WTC11 (cell line): ENCODE measurements at regions not wholly inside any gene's neighbourhood (a gene's known extent, or its start where the extent isn't known, plus 50 kb on each side); places are given as distances from the start of the nearest gene placed in this dataset.

Experiments used
- ATAC-seq: fragments of 200-7000 bp; cut with Tn5 transposase; 2 replicates; pipeline ENCODE4 v1.10.0; 2021; ENCODE audit warnings: mild to moderate bottlenecking, moderate library complexity
- CTCF ChIA-PET: fragments of 300-600 bp; sonication (Branson Sonifier 250); formaldehyde crosslinking; loops from one replicate; lab custom pipeline; 2021; ENCODE audit warnings: antibody characterized with exemption; lab: Charles Lee
- POLR2A ChIA-PET: fragments of 350-600 bp; sonication (Branson Sonifier 250); formaldehyde crosslinking; loops from one replicate; lab custom pipeline; 2021; ENCODE audit warnings: antibody characterized with exemption; lab: Charles Lee
- DNase-seq: peaks from one replicate; pipeline ENCODE4 v3.0.0; 2021; ENCODE audit warnings: low spot score
- H3K27ac Mint-ChIP-seq: 2 replicates; pipeline ENCODE4 v1.8.0; 2021; ENCODE audit warnings: mixed read lengths
- H3K27me3 Mint-ChIP-seq: 2 replicates; pipeline ENCODE4 v1.8.0; 2021; ENCODE audit warnings: low read depth, mild to moderate bottlenecking, moderate library complexity, mixed read lengths
- H3K36me3 Mint-ChIP-seq: 2 replicates; pipeline ENCODE4 v1.8.0; 2021; ENCODE audit warnings: mixed read lengths
- H3K4me1 Mint-ChIP-seq: 2 replicates; pipeline ENCODE4 v1.8.0; 2022; ENCODE audit warnings: mixed read lengths
- H3K4me3 Mint-ChIP-seq: 2 replicates; pipeline ENCODE4 v1.8.0; 2021; ENCODE audit warnings: mild to moderate bottlenecking, moderate library complexity, mixed read lengths
- H3K9me3 Mint-ChIP-seq: 2 replicates; pipeline ENCODE4 v1.8.0; 2021; ENCODE audit warnings: mixed read lengths
- ATF1 ChIP-seq: sonication (generic); formaldehyde crosslinking; IDR thresholded peaks from 2 replicates; pipeline ENCODE4 v1.8.1; 2023; ENCODE audit warnings: mild to moderate bottlenecking, moderate library complexity, missing genetic modification reagents
- GRHL2 ChIP-seq: fragments of 250-450 bp; sonication (Bioruptor Pico); IDR thresholded peaks from 2 replicates; pipeline ENCODE4 v1.8.0; 2022; ENCODE audit warnings: mild to moderate bottlenecking, moderate library complexity; ENCODE audit not compliant: insufficient replicate concordance, severe bottlenecking
- HMGA2 ChIP-seq: fragments of 250-450 bp; sonication (Bioruptor Pico); IDR thresholded peaks from 2 replicates; pipeline ENCODE4 v1.4.0; 2021; ENCODE audit warnings: mild to moderate bottlenecking, moderate library complexity
- JUN ChIP-seq: sonication (generic); formaldehyde crosslinking; IDR thresholded peaks from 2 replicates; pipeline ENCODE4 v1.8.0; 2023; ENCODE audit warnings: mild to moderate bottlenecking, missing genetic modification reagents
- NR3C1 ChIP-seq: sonication (generic); formaldehyde crosslinking; conservative IDR thresholded peaks from 2 replicates; pipeline ENCODE4 v1.8.1; 2023; ENCODE audit warnings: low read depth, mild to moderate bottlenecking, missing genetic modification reagents
- SP1 ChIP-seq: sonication (generic); formaldehyde crosslinking; conservative IDR thresholded peaks from 2 replicates; pipeline ENCODE4 v1.8.1; 2022; ENCODE audit warnings: missing genetic modification reagents
- ZNF121 ChIP-seq: sonication (generic); formaldehyde crosslinking; IDR thresholded peaks from 2 replicates; pipeline ENCODE4 v1.8.0; 2023; ENCODE audit warnings: missing genetic modification reagents
- ZNF138 ChIP-seq: sonication (generic); formaldehyde crosslinking; conservative IDR thresholded peaks from 2 replicates; pipeline ENCODE4 v1.8.1; 2022; ENCODE audit warnings: mild to moderate bottlenecking, moderate library complexity, missing genetic modification reagents
- ZNF416 ChIP-seq: fragments of 250-450 bp; sonication (Bioruptor Pico); IDR thresholded peaks from 2 replicates; pipeline ENCODE4 v1.9.0; 2021; ENCODE audit warnings: mild to moderate bottlenecking, inconsistent platforms
- TF ChIP-seq, protein P1 (sequence below): sonication (generic); formaldehyde crosslinking; conservative IDR thresholded peaks from 2 replicates; pipeline ENCODE4 v1.8.1; 2022; ENCODE audit warnings: mild to moderate bottlenecking, missing genetic modification reagents
- TF ChIP-seq, protein P2 (sequence below): sonication (generic); formaldehyde crosslinking; IDR thresholded peaks from 2 replicates; pipeline ENCODE4 v1.8.1; 2023; ENCODE audit warnings: mild to moderate bottlenecking, missing genetic modification reagents, borderline replicate concordance
- TF ChIP-seq, protein P3 (sequence below): fragments of 250-450 bp; sonication (Bioruptor Pico); IDR thresholded peaks from 2 replicates; pipeline ENCODE4 v1.8.0; 2021; ENCODE audit warnings: mild to moderate bottlenecking
- TF ChIP-seq, protein P4 (sequence below): fragments of 250-450 bp; sonication (Bioruptor Pico); conservative IDR thresholded peaks from 2 replicates; pipeline ENCODE4 v1.9.0; 2021; ENCODE audit warnings: mild to moderate bottlenecking
- TF ChIP-seq, protein P5 (sequence below): sonication (generic); formaldehyde crosslinking; IDR thresholded peaks from 2 replicates; pipeline ENCODE4 v1.8.0; 2022; ENCODE audit warnings: mild to moderate bottlenecking, missing genetic modification reagents
- TF ChIP-seq, protein P6 (sequence below): fragments of 250-450 bp; sonication (Bioruptor Pico); IDR thresholded peaks from 2 replicates; pipeline ENCODE4 v2.1.2; 2022; ENCODE audit warnings: mild to moderate bottlenecking, moderate library complexity
- TF ChIP-seq, protein P7 (sequence below): sonication (generic); formaldehyde crosslinking; IDR thresholded peaks from 2 replicates; pipeline ENCODE4 v1.8.1; 2022; ENCODE audit warnings: missing genetic modification reagents, borderline replicate concordance
- TF ChIP-seq, protein P8 (sequence below): sonication (generic); formaldehyde crosslinking; conservative IDR thresholded peaks from 2 replicates; pipeline ENCODE4 v1.8.1; 2023; ENCODE audit warnings: mild to moderate bottlenecking, low read depth, missing genetic modification reagents, moderate library complexity
- TF ChIP-seq, protein P9 (sequence below): sonication (generic); formaldehyde crosslinking; IDR thresholded peaks from 2 replicates; pipeline ENCODE4 v1.8.1; 2023; ENCODE audit warnings: mild to moderate bottlenecking, missing genetic modification reagents
- TF ChIP-seq, protein P10 (sequence below): sonication (generic); formaldehyde crosslinking; IDR thresholded peaks from 2 replicates; pipeline ENCODE4 v1.8.1; 2023; ENCODE audit warnings: mild to moderate bottlenecking, missing genetic modification reagents

DNA sequence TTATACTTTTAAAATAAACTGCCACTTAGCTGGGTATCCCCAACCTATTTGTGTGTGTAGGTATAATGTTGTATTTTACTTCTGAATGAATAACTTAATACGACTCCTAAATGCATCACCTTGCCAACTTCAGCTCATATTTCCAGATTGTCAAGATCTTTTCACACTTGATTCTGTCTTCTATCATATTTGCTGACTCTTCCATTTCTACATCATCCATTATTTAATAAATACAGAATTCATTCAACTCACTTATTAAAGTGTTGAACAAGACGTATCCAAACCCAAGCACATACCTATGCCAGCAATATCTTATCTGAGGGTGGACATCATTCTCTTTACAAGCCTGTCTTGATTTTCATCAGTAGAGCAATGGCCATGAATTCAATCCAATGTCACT lies 91.2 kb upstream of the FAM47C start:
- ChIA-PET POLR2A (no interaction called here), CTCF (no interaction called here)
- peaks cover 5% of the 10 kb centered on the region; the same call in 1 of the 2 replicates for H3K27me3 Mint-ChIP-seq
- no peak overlapping the region for H3K4me3 Mint-ChIP-seq
- no peaks in the 10 kb centered on the region for H3K36me3 Mint-ChIP-seq
- ATAC-seq (no peak), DNase-seq (no peak)
- H3K9me3 Mint-ChIP-seq, result no peaks in the 10 kb centered on the region
- no peaks in the 10 kb centered on the region for H3K4me1 Mint-ChIP-seq
- no peak overlapping the region for H3K27ac Mint-ChIP-seq
- TF ChIP-seq, protein P1, sequence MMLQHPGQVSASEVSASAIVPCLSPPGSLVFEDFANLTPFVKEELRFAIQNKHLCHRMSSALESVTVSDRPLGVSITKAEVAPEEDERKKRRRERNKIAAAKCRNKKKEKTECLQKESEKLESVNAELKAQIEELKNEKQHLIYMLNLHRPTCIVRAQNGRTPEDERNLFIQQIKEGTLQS (CRISPR knock-in tag), result no peak
- TF ChIP-seq GRHL2 (CRISPR knock-in tag), result no peak
- TF ChIP-seq, protein P2, sequence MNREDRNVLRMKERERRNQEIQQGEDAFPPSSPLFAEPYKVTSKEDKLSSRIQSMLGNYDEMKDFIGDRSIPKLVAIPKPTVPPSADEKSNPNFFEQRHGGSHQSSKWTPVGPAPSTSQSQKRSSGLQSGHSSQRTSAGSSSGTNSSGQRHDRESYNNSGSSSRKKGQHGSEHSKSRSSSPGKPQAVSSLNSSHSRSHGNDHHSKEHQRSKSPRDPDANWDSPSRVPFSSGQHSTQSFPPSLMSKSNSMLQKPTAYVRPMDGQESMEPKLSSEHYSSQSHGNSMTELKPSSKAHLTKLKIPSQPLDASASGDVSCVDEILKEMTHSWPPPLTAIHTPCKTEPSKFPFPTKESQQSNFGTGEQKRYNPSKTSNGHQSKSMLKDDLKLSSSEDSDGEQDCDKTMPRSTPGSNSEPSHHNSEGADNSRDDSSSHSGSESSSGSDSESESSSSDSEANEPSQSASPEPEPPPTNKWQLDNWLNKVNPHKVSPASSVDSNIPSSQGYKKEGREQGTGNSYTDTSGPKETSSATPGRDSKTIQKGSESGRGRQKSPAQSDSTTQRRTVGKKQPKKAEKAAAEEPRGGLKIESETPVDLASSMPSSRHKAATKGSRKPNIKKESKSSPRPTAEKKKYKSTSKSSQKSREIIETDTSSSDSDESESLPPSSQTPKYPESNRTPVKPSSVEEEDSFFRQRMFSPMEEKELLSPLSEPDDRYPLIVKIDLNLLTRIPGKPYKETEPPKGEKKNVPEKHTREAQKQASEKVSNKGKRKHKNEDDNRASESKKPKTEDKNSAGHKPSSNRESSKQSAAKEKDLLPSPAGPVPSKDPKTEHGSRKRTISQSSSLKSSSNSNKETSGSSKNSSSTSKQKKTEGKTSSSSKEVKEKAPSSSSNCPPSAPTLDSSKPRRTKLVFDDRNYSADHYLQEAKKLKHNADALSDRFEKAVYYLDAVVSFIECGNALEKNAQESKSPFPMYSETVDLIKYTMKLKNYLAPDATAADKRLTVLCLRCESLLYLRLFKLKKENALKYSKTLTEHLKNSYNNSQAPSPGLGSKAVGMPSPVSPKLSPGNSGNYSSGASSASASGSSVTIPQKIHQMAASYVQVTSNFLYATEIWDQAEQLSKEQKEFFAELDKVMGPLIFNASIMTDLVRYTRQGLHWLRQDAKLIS (CRISPR knock-in tag), result no peak
- TF ChIP-seq SP1 (CRISPR knock-in tag), result no peak
- TF ChIP-seq, protein P3, sequence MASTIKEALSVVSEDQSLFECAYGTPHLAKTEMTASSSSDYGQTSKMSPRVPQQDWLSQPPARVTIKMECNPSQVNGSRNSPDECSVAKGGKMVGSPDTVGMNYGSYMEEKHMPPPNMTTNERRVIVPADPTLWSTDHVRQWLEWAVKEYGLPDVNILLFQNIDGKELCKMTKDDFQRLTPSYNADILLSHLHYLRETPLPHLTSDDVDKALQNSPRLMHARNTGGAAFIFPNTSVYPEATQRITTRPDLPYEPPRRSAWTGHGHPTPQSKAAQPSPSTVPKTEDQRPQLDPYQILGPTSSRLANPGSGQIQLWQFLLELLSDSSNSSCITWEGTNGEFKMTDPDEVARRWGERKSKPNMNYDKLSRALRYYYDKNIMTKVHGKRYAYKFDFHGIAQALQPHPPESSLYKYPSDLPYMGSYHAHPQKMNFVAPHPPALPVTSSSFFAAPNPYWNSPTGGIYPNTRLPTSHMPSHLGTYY (CRISPR knock-in tag), result no peak
- TF ChIP-seq ZNF138 (CRISPR knock-in tag), result no peak
- TF ChIP-seq ZNF416 (CRISPR knock-in tag), result no peak
- TF ChIP-seq, protein P4, sequence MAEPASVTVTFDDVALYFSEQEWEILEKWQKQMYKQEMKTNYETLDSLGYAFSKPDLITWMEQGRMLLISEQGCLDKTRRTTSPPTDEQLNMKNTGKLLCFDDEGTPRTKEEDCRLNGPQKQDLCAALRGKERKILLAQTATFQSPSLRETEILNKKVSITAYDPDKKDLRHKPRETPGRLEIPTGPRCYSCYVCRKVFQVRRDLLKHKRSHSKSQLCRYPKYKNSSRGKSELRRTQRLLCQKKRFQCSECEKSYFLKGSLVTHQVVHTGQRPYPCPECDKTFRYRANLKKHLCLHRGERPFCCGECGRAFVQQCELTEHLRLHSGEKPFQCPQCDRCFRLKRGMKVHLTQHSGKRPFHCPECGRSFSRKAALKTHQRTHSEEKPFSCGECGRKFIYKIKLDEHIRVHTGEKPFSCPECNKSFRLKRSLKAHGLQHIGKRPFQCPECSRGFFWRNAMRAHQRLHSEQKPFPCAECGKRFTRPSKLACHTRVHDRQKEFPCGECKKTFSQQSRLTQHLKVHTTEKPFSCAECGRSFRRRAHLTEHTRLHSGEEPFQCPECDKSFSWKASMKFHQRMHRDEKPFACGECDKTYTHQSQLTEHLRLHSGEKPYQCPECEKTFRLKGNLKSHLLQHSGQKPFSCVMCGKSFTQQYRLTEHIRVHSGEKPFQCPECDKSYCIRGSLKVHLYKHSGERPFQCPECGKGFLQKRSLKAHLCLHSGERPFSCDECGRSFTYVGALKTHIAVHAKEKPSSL (CRISPR knock-in tag), result no peak
- no peak for TF ChIP-seq JUN (CRISPR knock-in tag)
- no peak for TF ChIP-seq ZNF121 (CRISPR knock-in tag)
- TF ChIP-seq, protein P5, sequence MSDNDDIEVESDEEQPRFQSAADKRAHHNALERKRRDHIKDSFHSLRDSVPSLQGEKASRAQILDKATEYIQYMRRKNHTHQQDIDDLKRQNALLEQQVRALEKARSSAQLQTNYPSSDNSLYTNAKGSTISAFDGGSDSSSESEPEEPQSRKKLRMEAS, result no peak
- TF ChIP-seq, protein P6, sequence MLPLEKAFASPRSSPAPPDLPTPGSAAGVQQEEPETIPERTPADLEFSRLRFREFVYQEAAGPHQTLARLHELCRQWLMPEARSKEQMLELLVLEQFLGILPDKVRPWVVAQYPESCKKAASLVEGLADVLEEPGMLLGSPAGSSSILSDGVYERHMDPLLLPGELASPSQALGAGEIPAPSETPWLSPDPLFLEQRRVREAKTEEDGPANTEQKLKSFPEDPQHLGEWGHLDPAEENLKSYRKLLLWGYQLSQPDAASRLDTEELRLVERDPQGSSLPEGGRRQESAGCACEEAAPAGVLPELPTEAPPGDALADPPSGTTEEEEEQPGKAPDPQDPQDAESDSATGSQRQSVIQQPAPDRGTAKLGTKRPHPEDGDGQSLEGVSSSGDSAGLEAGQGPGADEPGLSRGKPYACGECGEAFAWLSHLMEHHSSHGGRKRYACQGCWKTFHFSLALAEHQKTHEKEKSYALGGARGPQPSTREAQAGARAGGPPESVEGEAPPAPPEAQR (CRISPR knock-in tag), result no peak
- TF ChIP-seq, protein P7, sequence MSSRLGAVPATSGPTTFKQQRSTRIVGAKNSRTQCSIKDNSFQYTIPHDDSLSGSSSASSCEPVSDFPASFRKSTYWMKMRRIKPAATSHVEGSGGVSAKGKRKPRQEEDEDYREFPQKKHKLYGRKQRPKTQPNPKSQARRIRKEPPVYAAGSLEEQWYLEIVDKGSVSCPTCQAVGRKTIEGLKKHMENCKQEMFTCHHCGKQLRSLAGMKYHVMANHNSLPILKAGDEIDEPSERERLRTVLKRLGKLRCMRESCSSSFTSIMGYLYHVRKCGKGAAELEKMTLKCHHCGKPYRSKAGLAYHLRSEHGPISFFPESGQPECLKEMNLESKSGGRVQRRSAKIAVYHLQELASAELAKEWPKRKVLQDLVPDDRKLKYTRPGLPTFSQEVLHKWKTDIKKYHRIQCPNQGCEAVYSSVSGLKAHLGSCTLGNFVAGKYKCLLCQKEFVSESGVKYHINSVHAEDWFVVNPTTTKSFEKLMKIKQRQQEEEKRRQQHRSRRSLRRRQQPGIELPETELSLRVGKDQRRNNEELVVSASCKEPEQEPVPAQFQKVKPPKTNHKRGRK (CRISPR knock-in tag), result no peak
- TF ChIP-seq, protein P8, sequence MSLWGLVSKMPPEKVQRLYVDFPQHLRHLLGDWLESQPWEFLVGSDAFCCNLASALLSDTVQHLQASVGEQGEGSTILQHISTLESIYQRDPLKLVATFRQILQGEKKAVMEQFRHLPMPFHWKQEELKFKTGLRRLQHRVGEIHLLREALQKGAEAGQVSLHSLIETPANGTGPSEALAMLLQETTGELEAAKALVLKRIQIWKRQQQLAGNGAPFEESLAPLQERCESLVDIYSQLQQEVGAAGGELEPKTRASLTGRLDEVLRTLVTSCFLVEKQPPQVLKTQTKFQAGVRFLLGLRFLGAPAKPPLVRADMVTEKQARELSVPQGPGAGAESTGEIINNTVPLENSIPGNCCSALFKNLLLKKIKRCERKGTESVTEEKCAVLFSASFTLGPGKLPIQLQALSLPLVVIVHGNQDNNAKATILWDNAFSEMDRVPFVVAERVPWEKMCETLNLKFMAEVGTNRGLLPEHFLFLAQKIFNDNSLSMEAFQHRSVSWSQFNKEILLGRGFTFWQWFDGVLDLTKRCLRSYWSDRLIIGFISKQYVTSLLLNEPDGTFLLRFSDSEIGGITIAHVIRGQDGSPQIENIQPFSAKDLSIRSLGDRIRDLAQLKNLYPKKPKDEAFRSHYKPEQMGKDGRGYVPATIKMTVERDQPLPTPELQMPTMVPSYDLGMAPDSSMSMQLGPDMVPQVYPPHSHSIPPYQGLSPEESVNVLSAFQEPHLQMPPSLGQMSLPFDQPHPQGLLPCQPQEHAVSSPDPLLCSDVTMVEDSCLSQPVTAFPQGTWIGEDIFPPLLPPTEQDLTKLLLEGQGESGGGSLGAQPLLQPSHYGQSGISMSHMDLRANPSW, result no peak
- TF ChIP-seq, protein P9, sequence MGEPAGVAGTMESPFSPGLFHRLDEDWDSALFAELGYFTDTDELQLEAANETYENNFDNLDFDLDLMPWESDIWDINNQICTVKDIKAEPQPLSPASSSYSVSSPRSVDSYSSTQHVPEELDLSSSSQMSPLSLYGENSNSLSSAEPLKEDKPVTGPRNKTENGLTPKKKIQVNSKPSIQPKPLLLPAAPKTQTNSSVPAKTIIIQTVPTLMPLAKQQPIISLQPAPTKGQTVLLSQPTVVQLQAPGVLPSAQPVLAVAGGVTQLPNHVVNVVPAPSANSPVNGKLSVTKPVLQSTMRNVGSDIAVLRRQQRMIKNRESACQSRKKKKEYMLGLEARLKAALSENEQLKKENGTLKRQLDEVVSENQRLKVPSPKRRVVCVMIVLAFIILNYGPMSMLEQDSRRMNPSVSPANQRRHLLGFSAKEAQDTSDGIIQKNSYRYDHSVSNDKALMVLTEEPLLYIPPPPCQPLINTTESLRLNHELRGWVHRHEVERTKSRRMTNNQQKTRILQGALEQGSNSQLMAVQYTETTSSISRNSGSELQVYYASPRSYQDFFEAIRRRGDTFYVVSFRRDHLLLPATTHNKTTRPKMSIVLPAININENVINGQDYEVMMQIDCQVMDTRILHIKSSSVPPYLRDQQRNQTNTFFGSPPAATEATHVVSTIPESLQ (CRISPR knock-in tag), result no peak
- TF ChIP-seq NR3C1 (CRISPR knock-in tag), result no peak
- TF ChIP-seq HMGA2 (CRISPR knock-in tag), result no peak
- no peak for TF ChIP-seq ATF1 (CRISPR knock-in tag)
- TF ChIP-seq, protein P10, sequence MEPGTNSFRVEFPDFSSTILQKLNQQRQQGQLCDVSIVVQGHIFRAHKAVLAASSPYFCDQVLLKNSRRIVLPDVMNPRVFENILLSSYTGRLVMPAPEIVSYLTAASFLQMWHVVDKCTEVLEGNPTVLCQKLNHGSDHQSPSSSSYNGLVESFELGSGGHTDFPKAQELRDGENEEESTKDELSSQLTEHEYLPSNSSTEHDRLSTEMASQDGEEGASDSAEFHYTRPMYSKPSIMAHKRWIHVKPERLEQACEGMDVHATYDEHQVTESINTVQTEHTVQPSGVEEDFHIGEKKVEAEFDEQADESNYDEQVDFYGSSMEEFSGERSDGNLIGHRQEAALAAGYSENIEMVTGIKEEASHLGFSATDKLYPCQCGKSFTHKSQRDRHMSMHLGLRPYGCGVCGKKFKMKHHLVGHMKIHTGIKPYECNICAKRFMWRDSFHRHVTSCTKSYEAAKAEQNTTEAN (CRISPR knock-in tag), result no peak
- TF ChIP-seq, all 79 proteins: peak for 0
